GM12874 (cell line): ENCODE measurements at regions not wholly inside any gene's neighbourhood (a gene's known extent, or its start where the extent isn't known, plus 50 kb on each side); places are given as distances from the start of the nearest gene placed in this dataset.

Experiments used
- CTCF ChIP-seq: IDR thresholded peaks from 2 replicates; pipeline ENCODE4 v1.5.1; 2011; ENCODE audit warnings: low read depth, mild to moderate bottlenecking, control low read depth, low read length, moderate library complexity; ENCODE audit not compliant: insufficient read depth

DNA sequence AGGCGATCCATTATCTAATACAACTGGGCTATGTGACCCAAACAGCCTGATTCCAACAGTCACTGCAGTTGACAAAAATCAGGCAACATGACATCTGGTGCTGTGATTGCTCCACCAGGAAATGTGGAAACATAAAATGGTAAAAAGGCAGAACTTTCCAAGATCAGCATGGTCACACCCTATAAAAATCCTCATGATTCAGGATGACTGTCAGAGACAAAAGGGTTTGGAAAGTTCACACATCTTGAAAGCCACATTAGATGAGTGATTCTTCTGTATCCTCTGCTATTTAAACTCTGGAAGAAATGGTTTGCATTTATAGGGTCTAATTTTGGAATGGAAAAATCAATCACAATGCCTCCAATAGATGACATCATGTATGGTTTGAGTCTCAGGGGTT, 662.6 kb upstream of the IGFBP3 start:
- TF ChIP-seq CTCF = no peak

DNA sequence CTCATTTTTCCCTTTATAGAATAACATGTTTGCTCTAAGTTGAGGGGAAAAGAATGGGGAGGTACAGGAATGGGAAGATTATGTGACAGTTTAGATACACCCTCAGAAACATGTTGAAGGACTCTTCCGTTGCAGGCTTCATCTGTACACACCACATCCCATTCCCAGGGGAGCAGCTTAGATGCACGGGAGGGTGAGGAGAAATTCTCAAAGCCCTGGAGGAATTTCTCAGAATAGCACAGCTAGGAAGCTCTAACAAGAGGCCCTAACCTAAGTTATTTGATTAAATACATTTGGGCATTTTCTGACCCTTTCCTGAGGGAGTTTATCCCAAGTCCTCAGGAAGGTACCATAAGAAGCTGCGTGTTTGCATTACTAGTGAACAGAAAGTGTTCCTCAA, 660.2 kb upstream of the IGFBP3 start:
- TF ChIP-seq CTCF = no peak

DNA sequence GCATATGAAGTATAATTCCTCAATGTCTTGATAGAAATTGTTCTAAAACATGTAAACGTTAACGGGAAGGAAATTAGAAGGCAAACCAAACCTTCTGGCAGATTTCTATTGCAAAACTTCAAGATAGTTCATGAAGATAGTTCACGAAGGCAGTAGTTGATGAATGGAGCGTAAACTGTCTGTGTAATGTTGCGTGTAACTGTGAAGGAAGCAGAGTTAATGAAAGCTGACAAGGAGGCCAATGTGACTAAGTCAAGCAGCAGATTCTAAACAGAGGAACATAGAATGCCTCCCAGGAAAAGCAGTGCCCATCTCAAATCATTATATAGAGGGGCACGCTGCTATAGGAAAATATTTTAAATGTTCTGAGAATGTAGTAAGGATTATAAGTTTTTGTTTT, 659.7 kb upstream of the IGFBP3 start:
- TF ChIP-seq CTCF = no peak

GRCh38 chr7:46577394-46577793, 656.3 kb upstream of the IGFBP3 start:
- no peak for TF ChIP-seq CTCF

GRCh38 chr7:46576950-46577349, 655.9 kb upstream of the IGFBP3 start:
- TF ChIP-seq CTCF = no peak

GRCh38 chr7:46572691-46573090, 651.6 kb upstream of the IGFBP3 start:
- TF ChIP-seq CTCF = no peak

DNA sequence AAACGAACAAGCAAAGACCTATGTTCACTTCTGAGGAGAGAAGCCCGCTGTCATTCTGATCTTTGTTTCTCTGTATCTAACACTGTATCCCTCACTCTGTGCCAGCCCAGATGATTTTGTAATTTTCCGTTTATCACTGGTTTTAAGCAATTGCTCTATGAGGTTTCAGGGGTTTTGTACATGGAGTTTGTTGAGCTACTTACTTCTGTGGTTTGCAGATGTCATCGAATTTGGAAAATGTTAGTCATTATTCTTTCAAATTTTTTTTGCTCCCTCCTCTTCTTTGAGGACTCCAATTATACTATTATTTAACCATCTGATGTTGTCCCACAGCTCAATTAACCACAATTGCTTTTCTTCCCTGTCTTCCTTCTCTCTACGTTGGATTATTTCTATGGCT, 650.9 kb upstream of the IGFBP3 start:
- TF ChIP-seq CTCF = no peak

DNA sequence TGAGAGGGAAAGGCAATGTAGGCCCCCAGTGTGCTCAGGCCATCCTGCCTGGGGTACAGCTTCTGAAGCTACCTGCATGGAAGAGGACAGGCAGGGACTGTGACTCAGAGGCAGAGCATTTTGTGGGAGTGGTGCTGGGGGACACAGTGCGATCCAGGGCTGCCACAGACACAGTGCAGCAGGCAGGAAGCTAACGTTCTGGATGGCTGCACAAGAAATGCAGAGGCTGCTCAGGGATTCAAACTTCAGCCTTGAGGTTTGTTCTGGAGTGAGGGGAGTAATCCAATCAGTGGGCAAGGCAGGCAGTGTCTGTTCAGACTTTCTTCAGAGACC, 648.0 kb upstream of the IGFBP3 start:
- no peak for TF ChIP-seq CTCF
